ENCODE measurements at regions not wholly inside any gene's neighbourhood (a gene's known extent, or its start where the extent isn't known, plus 50 kb on each side); places are given as distances from the start of the nearest gene placed in this dataset.

GRCh38 chr1:43043695-43044094, 85.0 kb upstream of the SLC2A1 start:
- Histone ChIP-seq H3K79me2 (ENCODE audit: insufficient read depth) (no peaks in the 10 kb centered on the region), H3K4me1 (ENCODE audit: control insufficient read depth in 1 of 2, insufficient read depth in 2 of 2, low read depth in 1 of 2, low read length in 1 of 2) (peaks cover 0 to 11% of the 10 kb centered on the region in 2 experiments; a peak in 1 of 4 replicates), H3K4me3 (ENCODE audit: low read depth in 2 of 2, low read length in 1 of 2) (no peak overlapping the region), H3K36me3 (replicated peaks in 1 of 2; ENCODE audit: control insufficient read depth in 1 of 2, insufficient read depth in 2 of 2, low read length in 1 of 2) (no peaks in the 10 kb centered on the region), H3F3A (replicated peaks; ENCODE audit: insufficient read depth) (no peaks in the 10 kb centered on the region), H4K20me1 (ENCODE audit: insufficient read depth) (no peaks in the 10 kb centered on the region), H3K9me3 (no peaks in the 10 kb centered on the region), H3K4me2 (no peak overlapping the region), H3K9ac (no peak overlapping the region), H3K27ac (ENCODE audit: low read depth in 2 of 2, low read length in 1 of 2) (no peak overlapping the region), H3K27me3 (ENCODE audit: insufficient read depth) (no peaks in the 10 kb centered on the region), H3K9me2 (no peaks in the 10 kb centered on the region), H2AFZ (ENCODE audit: low read depth) (no peak overlapping the region)
- DNase-seq = no peak
- ChIA-PET CTCF (interaction anchor here (0.6 to 0.8 kb wide), 2 partner anchors 30 to 115 kb away, joined by 3 to 4 read pairs; no protein-coding TSS in a partner anchor), POLR2A (no interaction called here)
- 74% methylated on average over 5 of the region's 5 CpGs for WGBS (ENCODE audit: low lambda C conversion rate)
- TF ChIP-seq TEAD4 (IDR thresholded peaks at IDR 0.05; ENCODE audit: borderline replicate concordance, insufficient read depth) (no peak), CTCF (IDR thresholded peaks at IDR 0.05) (no peak), FOSL2 (IDR thresholded peaks at IDR 0.05; ENCODE audit: borderline replicate concordance, low read depth) (no peak), FOXJ3 (CRISPR knock-in tag; IDR thresholded peaks at IDR 0.05) (no peak), IRF3 (IDR thresholded peaks at IDR 0.05; ENCODE audit: low read depth, low read length) (no peak), GABPA (IDR thresholded peaks at IDR 0.05; ENCODE audit: low read depth) (no peak), SIN3A (IDR thresholded peaks at IDR 0.05; ENCODE audit: borderline replicate concordance, low read depth, low read length) (no peak), NRF1 (IDR thresholded peaks at IDR 0.05; ENCODE audit: low read depth, low read length) (no peak), POLR2AphosphoS5 (IDR thresholded peaks at IDR 0.05; ENCODE audit: low read depth, low read length) (no peak), MXI1 (IDR thresholded peaks at IDR 0.05; ENCODE audit: low read depth, low read length) (no peak), RFX5 (IDR thresholded peaks at IDR 0.05; ENCODE audit: low read length) (no peak), RXRA (IDR thresholded peaks at IDR 0.05; ENCODE audit: borderline replicate concordance, low read depth) (no peak), JUND (IDR thresholded peaks at IDR 0.05) (no peak), EP300 (IDR thresholded peaks at IDR 0.05; ENCODE audit: borderline replicate concordance in 1 of 2, low read depth in 1 of 2, low read length in 1 of 2) (no peak), GATA2 (CRISPR knock-in tag; IDR thresholded peaks at IDR 0.05) (no peak), MEF2A (IDR thresholded peaks at IDR 0.05; ENCODE audit: borderline replicate concordance, low read depth) (no peak), TCF12 (IDR thresholded peaks at IDR 0.05) (no peak)
- TF ChIP-seq, protein P1, sequence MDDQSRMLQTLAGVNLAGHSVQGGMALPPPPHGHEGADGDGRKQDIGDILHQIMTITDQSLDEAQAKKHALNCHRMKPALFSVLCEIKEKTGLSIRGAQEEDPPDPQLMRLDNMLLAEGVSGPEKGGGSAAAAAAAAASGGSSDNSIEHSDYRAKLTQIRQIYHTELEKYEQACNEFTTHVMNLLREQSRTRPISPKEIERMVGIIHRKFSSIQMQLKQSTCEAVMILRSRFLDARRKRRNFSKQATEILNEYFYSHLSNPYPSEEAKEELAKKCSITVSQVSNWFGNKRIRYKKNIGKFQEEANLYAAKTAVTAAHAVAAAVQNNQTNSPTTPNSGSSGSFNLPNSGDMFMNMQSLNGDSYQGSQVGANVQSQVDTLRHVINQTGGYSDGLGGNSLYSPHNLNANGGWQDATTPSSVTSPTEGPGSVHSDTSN (IDR thresholded peaks at IDR 0.05) = no peak
- TF ChIP-seq, protein P2, sequence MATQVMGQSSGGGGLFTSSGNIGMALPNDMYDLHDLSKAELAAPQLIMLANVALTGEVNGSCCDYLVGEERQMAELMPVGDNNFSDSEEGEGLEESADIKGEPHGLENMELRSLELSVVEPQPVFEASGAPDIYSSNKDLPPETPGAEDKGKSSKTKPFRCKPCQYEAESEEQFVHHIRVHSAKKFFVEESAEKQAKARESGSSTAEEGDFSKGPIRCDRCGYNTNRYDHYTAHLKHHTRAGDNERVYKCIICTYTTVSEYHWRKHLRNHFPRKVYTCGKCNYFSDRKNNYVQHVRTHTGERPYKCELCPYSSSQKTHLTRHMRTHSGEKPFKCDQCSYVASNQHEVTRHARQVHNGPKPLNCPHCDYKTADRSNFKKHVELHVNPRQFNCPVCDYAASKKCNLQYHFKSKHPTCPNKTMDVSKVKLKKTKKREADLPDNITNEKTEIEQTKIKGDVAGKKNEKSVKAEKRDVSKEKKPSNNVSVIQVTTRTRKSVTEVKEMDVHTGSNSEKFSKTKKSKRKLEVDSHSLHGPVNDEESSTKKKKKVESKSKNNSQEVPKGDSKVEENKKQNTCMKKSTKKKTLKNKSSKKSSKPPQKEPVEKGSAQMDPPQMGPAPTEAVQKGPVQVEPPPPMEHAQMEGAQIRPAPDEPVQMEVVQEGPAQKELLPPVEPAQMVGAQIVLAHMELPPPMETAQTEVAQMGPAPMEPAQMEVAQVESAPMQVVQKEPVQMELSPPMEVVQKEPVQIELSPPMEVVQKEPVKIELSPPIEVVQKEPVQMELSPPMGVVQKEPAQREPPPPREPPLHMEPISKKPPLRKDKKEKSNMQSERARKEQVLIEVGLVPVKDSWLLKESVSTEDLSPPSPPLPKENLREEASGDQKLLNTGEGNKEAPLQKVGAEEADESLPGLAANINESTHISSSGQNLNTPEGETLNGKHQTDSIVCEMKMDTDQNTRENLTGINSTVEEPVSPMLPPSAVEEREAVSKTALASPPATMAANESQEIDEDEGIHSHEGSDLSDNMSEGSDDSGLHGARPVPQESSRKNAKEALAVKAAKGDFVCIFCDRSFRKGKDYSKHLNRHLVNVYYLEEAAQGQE (IDR thresholded peaks at IDR 0.05; ENCODE audit: low read depth, low read length) = no peak
- TF ChIP-seq, protein P3, sequence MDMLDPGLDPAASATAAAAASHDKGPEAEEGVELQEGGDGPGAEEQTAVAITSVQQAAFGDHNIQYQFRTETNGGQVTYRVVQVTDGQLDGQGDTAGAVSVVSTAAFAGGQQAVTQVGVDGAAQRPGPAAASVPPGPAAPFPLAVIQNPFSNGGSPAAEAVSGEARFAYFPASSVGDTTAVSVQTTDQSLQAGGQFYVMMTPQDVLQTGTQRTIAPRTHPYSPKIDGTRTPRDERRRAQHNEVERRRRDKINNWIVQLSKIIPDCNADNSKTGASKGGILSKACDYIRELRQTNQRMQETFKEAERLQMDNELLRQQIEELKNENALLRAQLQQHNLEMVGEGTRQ (IDR thresholded peaks at IDR 0.05; ENCODE audit: borderline replicate concordance, low read depth, low read length) = no peak

Data from SK-N-SH (cell line).